Effector memory CD4-positive, alpha-beta T cell (primary cell): ENCODE measurements at regions not wholly inside any gene's neighbourhood (a gene's known extent, or its start where the extent isn't known, plus 50 kb on each side); places are given as distances from the start of the nearest gene placed in this dataset.

ENCODE experiments used
- DNase-seq, 3 donors: peaks; one replicate each; pipeline ENCODE4 v3.0.0-alpha.2; 2020
- H3K27ac ChIP-seq: 2 replicates; pipeline ENCODE4 v1.7.0; 2013; ENCODE audit warnings: mild to moderate bottlenecking, low read length, moderate library complexity; ENCODE audit not compliant: insufficient read depth, poor library complexity, severe bottlenecking
- H3K27me3 ChIP-seq: replicated peaks from 2 replicates; pipeline ENCODE4 v1.7.0; 2013; ENCODE audit warnings: mild to moderate bottlenecking, low read length; ENCODE audit not compliant: insufficient read depth, control insufficient read depth, poor library complexity, severe bottlenecking
- H3K36me3 ChIP-seq: 2 replicates; pipeline ENCODE4 v1.7.0; 2013; ENCODE audit warnings: mild to moderate bottlenecking, low read length, moderate library complexity; ENCODE audit not compliant: control insufficient read depth, insufficient read depth
- H3K4me1 ChIP-seq: 2 replicates; pipeline ENCODE4 v1.7.0; 2013; ENCODE audit warnings: low read length, mild to moderate bottlenecking; ENCODE audit not compliant: control insufficient read depth, insufficient read depth, poor library complexity, severe bottlenecking
- H3K4me3 ChIP-seq: 2 replicates; pipeline ENCODE4 v1.7.0; 2013; ENCODE audit warnings: low read length, low read depth, mild to moderate bottlenecking; ENCODE audit not compliant: insufficient read depth, poor library complexity, severe bottlenecking
- H3K9me3 ChIP-seq: 2 replicates; pipeline ENCODE4 v1.7.0; 2013; ENCODE audit warnings: mild to moderate bottlenecking, low read length, moderate library complexity; ENCODE audit not compliant: control insufficient read depth

GRCh38 chr9:89808076-89808755 lies 203.4 kb downstream of the GADD45G start:
- Histone ChIP-seq H3K36me3 (no peaks in the 10 kb centered on the region), H3K9me3 (no peaks in the 10 kb centered on the region), H3K27me3 (no peaks in the 10 kb centered on the region), H3K27ac (no peak overlapping the region), H3K4me3 (no peak overlapping the region), H3K4me1 (no peaks in the 10 kb centered on the region)
- DNase-seq, result no peak

GRCh38 chr9:89808756-89809181 lies 204.0 kb downstream of the GADD45G start:
- Histone ChIP-seq H3K36me3 (no peaks in the 10 kb centered on the region), H3K4me3 (no peak overlapping the region), H3K4me1 (no peaks in the 10 kb centered on the region), H3K9me3 (no peaks in the 10 kb centered on the region), H3K27me3 (no peaks in the 10 kb centered on the region), H3K27ac (no peak overlapping the region)
- DNase-seq, result no peak

GRCh38 chr9:89810431-89810830 lies 205.6 kb downstream of the GADD45G start:
- Histone ChIP-seq H3K4me1 (no peaks in the 10 kb centered on the region), H3K36me3 (no peaks in the 10 kb centered on the region), H3K27me3 (no peaks in the 10 kb centered on the region), H3K27ac (no peak overlapping the region), H3K4me3 (no peak overlapping the region), H3K9me3 (no peaks in the 10 kb centered on the region)
- no peak for DNase-seq

- Histone ChIP-seq H3K27me3 (no peaks in the 10 kb centered on the region), H3K27ac (no peak overlapping the region), H3K4me3 (no peak overlapping the region), H3K9me3 (no peaks in the 10 kb centered on the region), H3K4me1 (no peaks in the 10 kb centered on the region), H3K36me3 (no peaks in the 10 kb centered on the region)
- no peak for DNase-seq
Observed at GRCh38 chr9:89811356-89811755, 206.5 kb downstream of the GADD45G start.

- Histone ChIP-seq H3K4me1 (no peaks in the 10 kb centered on the region), H3K27ac (no peak overlapping the region), H3K27me3 (no peaks in the 10 kb centered on the region), H3K4me3 (no peak overlapping the region), H3K36me3 (no peaks in the 10 kb centered on the region), H3K9me3 (no peaks in the 10 kb centered on the region)
- DNase-seq, result no peak
Observed at GRCh38 chr9:89811886-89812450, 207.2 kb downstream of the GADD45G start.

GRCh38 chr9:89812556-89813181 lies 207.9 kb downstream of the GADD45G start:
- H3K27ac ChIP-seq, result no peak overlapping the region

GRCh38 chr9:89813482-89813881 lies 208.7 kb downstream of the GADD45G start:
- DNase-seq, result no peak
- Histone ChIP-seq H3K27me3 (no peaks in the 10 kb centered on the region), H3K27ac (no peak overlapping the region), H3K4me3 (no peak overlapping the region), H3K4me1 (no peaks in the 10 kb centered on the region), H3K36me3 (no peaks in the 10 kb centered on the region), H3K9me3 (no peaks in the 10 kb centered on the region)

More at GRCh38 chr9:89812556-89813181, 207.9 kb downstream of the GADD45G start:
- Histone ChIP-seq H3K36me3 (no peaks in the 10 kb centered on the region), H3K4me3 (no peak overlapping the region), H3K27me3 (no peaks in the 10 kb centered on the region), H3K9me3 (no peaks in the 10 kb centered on the region), H3K4me1 (no peaks in the 10 kb centered on the region)
- DNase-seq, result no peak

GRCh38 chr9:89814340-89815040 lies 209.7 kb downstream of the GADD45G start:
- no peaks in the 10 kb centered on the region for H3K4me1 ChIP-seq
- DNase-seq, result no peak
- no peaks in the 10 kb centered on the region for H3K36me3 ChIP-seq
- H3K4me3 ChIP-seq, result no peak overlapping the region
- no peak overlapping the region for H3K27ac ChIP-seq
- H3K27me3 ChIP-seq, result no peaks in the 10 kb centered on the region
- H3K9me3 ChIP-seq, result no peaks in the 10 kb centered on the region

- Histone ChIP-seq H3K9me3 (no peaks in the 10 kb centered on the region), H3K36me3 (no peaks in the 10 kb centered on the region), H3K4me3 (no peak overlapping the region), H3K27me3 (no peaks in the 10 kb centered on the region), H3K27ac (no peak overlapping the region), H3K4me1 (no peaks in the 10 kb centered on the region)
- DNase-seq, result no peak
Observed at GRCh38 chr9:89815061-89815902, 210.5 kb downstream of the GADD45G start.
